ACC112 (cell line): ENCODE measurements at regions not wholly inside any gene's neighbourhood (a gene's known extent, or its start where the extent isn't known, plus 50 kb on each side); places are given as distances from the start of the nearest gene placed in this dataset.
A peak's percentile ranks its signal among the peaks of the same experiment; 100 is the strongest.

Experiments
- H2AFZ ChIP-seq: fragments of 200-600 bp; sonication (generic); one replicate; pipeline ENCODE4 v1.6.0; 2017; ENCODE audit warnings: antibody characterized with exemption, low read length; ENCODE audit not compliant: unreplicated experiment
- H3K27ac ChIP-seq: fragments of 200-600 bp; sonication (generic); 2 replicates; pipeline ENCODE4 v1.5.1; 2014; ENCODE audit warnings: low read depth, mild to moderate bottlenecking, antibody characterized with exemption, low read length, moderate library complexity
- H3K27me3 ChIP-seq: fragments of 200-600 bp; sonication (generic); 2 replicates; pipeline ENCODE4 v1.6.1; 2014; ENCODE audit warnings: mild to moderate bottlenecking, antibody characterized with exemption, low read length, moderate library complexity, mixed read lengths; ENCODE audit not compliant: insufficient read depth
- H3K36me3 ChIP-seq: fragments of 200-600 bp; sonication (generic); 2 replicates; pipeline ENCODE4 v1.6.1; 2016; ENCODE audit warnings: mild to moderate bottlenecking, antibody characterized with exemption, low read length, moderate library complexity, mixed read lengths; ENCODE audit not compliant: insufficient read depth
- H3K4me1 ChIP-seq: fragments of 200-600 bp; sonication (generic); one replicate; pipeline ENCODE4 v1.6.1; 2016; ENCODE audit warnings: low read length, mixed read lengths; ENCODE audit not compliant: insufficient read depth, unreplicated experiment, control insufficient read depth
- H3K4me3 ChIP-seq: fragments of 200-600 bp; sonication (generic); 2 replicates; pipeline ENCODE4 v1.5.1; 2014; ENCODE audit warnings: mild to moderate bottlenecking, low read depth, low read length
- H3K79me2 ChIP-seq: fragments of 200-600 bp; sonication (generic); one replicate; pipeline ENCODE4 v1.6.0; 2016; ENCODE audit warnings: low read length; ENCODE audit not compliant: control insufficient read depth, unreplicated experiment, insufficient read depth

GRCh38 chrX:13266641-13267345, 53.1 kb downstream of the ATXN3L start:
- H3K4me1 ChIP-seq = peaks cover 3% of the 10 kb centered on the region
- peak overlapping the region; percentile 42 for H2AFZ ChIP-seq
- no peaks in the 10 kb centered on the region for H3K79me2 ChIP-seq
- no peaks in the 10 kb centered on the region for H3K27me3 ChIP-seq
- H3K4me3 ChIP-seq = no peak overlapping the region
- H3K27ac ChIP-seq = peak overlapping the region; percentile 13
- no peaks in the 10 kb centered on the region for H3K36me3 ChIP-seq

DNA sequence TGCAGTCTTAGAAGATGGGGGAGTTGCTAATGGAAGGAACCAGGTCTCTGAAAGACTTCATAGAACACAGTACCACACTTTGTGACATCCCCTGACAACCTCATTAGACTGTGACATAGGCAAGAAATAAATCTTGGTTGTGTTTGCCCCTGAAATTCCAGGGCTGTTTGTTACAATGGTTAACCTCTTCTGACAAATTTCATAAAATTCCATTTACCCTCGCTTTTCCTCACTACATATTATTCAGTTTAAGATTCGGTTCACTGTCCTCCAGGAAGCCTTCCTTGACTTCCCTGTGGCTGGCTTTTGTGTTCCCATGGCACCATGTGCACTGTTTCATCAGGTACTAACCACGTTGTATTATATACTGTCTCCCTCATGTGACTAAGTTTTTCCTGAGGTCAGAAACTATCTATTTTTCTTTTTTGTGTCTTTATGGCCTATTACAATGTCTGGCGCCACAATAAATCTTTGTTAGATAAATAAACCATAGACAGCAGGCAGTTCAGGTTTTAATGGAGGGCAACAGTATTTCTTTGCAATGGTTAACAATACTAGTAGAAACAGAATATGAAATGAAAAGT, 54.2 kb downstream of the ATXN3L start:
- Histone ChIP-seq H3K27me3 (no peaks in the 10 kb centered on the region), H3K27ac (no peak overlapping the region), H3K4me1 (peaks cover 3% of the 10 kb centered on the region), H2AFZ (no peak overlapping the region), H3K79me2 (no peaks in the 10 kb centered on the region), H3K36me3 (no peaks in the 10 kb centered on the region), H3K4me3 (no peak overlapping the region)

DNA sequence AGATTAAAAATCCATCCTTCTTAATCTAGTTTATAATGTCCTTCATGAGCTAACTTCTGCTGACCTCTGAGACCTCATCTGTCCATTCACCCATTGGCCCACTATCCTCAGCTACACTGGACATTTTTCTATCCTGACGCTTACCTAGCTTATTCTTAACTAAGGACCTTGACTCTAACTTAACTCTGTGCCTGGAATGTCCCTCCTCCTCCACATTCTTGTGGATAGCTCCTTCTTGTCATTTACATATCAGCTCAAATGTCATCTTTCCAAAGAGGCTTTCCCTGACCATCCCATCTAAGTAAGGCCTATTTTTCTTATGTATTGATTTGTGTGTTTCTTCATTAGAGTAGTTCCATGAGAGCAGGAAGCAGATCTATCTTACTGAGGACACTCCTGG, 54.7 kb downstream of the ATXN3L start:
- Histone ChIP-seq H3K4me3 (no peak overlapping the region), H2AFZ (no peak overlapping the region), H3K36me3 (no peaks in the 10 kb centered on the region), H3K27ac (no peak overlapping the region), H3K79me2 (no peaks in the 10 kb centered on the region), H3K27me3 (no peaks in the 10 kb centered on the region), H3K4me1 (peaks cover 3% of the 10 kb centered on the region)

GRCh38 chrX:13263560-13264251, 56.1 kb downstream of the ATXN3L start:
- Histone ChIP-seq H2AFZ (no peak overlapping the region), H3K4me1 (no peaks in the 10 kb centered on the region), H3K27me3 (no peaks in the 10 kb centered on the region), H3K79me2 (no peaks in the 10 kb centered on the region), H3K4me3 (no peak overlapping the region), H3K36me3 (no peaks in the 10 kb centered on the region), H3K27ac (no peak overlapping the region)

DNA sequence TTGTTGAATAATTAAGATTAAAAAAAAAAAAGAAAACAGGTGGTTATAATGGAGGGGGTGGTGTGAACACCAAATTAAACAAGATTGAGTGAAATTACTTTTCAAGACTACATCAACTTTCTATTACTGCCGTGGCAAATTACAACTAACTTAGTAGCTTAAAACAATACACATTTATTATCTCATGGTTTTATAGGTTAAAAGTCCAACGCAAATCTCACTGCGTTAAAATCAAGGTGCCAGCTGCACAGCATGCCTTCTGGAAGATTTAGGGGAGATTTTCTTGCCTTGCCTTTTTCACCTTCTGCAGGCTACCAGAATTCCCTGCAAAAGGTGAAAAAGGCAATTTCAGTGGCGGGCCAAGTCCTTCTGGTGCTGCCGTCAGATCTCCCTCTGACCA, 58.5 kb downstream of the ATXN3L start:
- H3K79me2 ChIP-seq = no peaks in the 10 kb centered on the region
- H3K4me1 ChIP-seq = no peaks in the 10 kb centered on the region
- H3K27me3 ChIP-seq = no peaks in the 10 kb centered on the region
- no peaks in the 10 kb centered on the region for H3K36me3 ChIP-seq
- no peak overlapping the region for H2AFZ ChIP-seq
- H3K27ac ChIP-seq = no peak overlapping the region
- H3K4me3 ChIP-seq = no peak overlapping the region

DNA sequence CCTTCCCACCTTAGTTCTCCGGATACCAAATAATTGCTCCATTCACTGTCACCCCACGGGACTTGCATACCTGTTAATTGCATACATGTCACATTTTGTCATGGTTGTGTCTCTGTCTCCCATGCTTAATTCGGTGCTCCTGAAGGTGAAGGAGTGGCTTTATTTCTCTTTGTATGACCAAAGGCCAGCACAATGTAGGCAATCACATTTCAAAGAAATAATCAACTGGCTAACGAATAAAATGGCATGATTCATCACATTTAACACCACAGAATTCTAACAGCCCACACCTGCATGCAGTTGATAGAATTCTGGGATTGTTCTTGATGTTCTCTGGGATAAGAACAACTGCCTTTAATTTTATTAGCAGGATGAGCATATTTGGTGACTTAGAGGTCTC, 59.3 kb downstream of the ATXN3L start:
- no peak overlapping the region for H2AFZ ChIP-seq
- no peaks in the 10 kb centered on the region for H3K79me2 ChIP-seq
- no peaks in the 10 kb centered on the region for H3K36me3 ChIP-seq
- H3K4me1 ChIP-seq = no peaks in the 10 kb centered on the region
- no peaks in the 10 kb centered on the region for H3K27me3 ChIP-seq
- H3K27ac ChIP-seq = no peak overlapping the region
- no peak overlapping the region for H3K4me3 ChIP-seq

GRCh38 chrX:13258725-13259124, 61.1 kb downstream of the ATXN3L start:
- Histone ChIP-seq H3K4me1 (peaks cover 8% of the 10 kb centered on the region), H3K79me2 (no peaks in the 10 kb centered on the region), H3K36me3 (no peaks in the 10 kb centered on the region), H2AFZ (no peak overlapping the region), H3K27me3 (no peaks in the 10 kb centered on the region), H3K4me3 (no peak overlapping the region), H3K27ac (no peak overlapping the region)

DNA sequence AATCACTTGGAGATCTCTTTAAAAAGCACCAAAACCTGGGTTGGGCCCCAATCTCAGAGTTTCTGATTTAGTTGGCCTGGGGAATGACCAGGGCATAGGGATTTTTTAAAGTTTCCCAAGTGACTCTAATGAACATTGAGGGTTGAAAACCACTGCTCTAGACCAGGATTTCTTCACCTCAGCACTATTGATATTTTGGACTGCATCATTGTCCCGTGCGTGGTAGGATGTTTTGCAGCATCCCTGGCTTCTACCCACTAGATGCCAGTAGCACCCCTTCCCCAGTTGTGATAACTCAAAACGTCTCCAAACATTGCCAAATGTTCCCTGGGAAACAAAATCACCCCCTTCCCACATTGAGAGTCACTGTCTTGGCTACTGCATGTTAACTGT, 61.8 kb downstream of the ATXN3L start:
- Histone ChIP-seq H3K27me3 (no peaks in the 10 kb centered on the region), H3K4me1 (peaks cover 8% of the 10 kb centered on the region), H3K79me2 (no peaks in the 10 kb centered on the region), H2AFZ (no peak overlapping the region), H3K27ac (no peak overlapping the region), H3K36me3 (no peaks in the 10 kb centered on the region), H3K4me3 (no peak overlapping the region)

DNA sequence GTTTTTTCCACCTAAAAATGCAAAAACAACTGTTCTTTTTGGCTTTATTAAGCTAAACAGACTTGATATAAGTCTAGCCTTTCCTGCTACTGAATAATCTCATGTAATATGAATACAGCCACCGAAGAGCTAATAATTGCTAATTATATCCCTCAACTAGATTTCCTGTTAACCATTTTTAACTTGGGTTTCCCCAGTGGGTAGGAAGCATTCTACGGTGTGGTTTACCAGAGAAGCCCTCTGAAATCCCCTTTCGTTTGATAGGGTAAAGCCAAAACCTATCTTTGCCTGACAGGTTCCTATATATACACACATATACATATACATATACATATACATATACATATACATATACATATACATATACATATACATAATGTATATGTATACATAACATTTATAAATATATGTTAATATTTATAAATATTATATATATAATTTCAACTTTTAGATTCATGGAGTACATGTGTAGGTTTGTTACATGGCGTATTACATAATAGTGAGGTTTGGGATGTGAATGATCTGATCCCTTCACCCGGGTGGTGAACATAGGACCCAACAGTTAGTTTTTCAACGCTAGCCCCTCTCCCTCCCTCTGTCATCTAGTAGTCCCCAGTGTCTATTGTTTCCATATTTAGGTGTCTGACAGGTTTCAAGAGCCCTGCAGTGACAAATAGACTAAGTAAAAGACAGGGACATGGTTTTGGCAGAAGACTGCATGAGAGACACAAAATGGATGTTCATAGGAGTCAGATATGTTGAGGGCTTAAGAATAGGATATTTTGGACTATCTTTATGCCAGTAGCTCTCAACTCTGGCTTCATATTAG, 62.4 kb downstream of the ATXN3L start:
- H3K4me1 ChIP-seq = peaks cover 8% of the 10 kb centered on the region
- no peaks in the 10 kb centered on the region for H3K27me3 ChIP-seq
- no peaks in the 10 kb centered on the region for H3K36me3 ChIP-seq
- no peak overlapping the region for H3K27ac ChIP-seq
- no peak overlapping the region for H3K4me3 ChIP-seq
- H2AFZ ChIP-seq = no peak overlapping the region
- H3K79me2 ChIP-seq = no peaks in the 10 kb centered on the region

- no peak overlapping the region for H3K4me3 ChIP-seq
- H2AFZ ChIP-seq = no peak overlapping the region
- H3K79me2 ChIP-seq = no peaks in the 10 kb centered on the region
- no peak overlapping the region for H3K27ac ChIP-seq
- peaks cover 11% of the 10 kb centered on the region for H3K4me1 ChIP-seq
- no peaks in the 10 kb centered on the region for H3K27me3 ChIP-seq
- H3K36me3 ChIP-seq = no peaks in the 10 kb centered on the region
Measured at GRCh38 chrX:13256603-13257002, 63.2 kb downstream of the ATXN3L start.
